SK-N-SH (cell line): ENCODE measurements at regions not wholly inside any gene's neighbourhood (a gene's known extent, or its start where the extent isn't known, plus 50 kb on each side); places are given as distances from the start of the nearest gene placed in this dataset.

Experiments used
- CHD2 ChIP-seq: fragments of 150-350 bp; IDR thresholded peaks from 2 replicates; pipeline ENCODE4 v1.6.1; 2018; ENCODE audit warnings: low read length; ENCODE audit not compliant: partially characterized antibody
- CTCF ChIP-seq: fragments of 200-600 bp; sonication (generic); IDR thresholded peaks from 2 replicates; pipeline ENCODE4 v1.6.1; 2017; ENCODE audit warnings: antibody characterized with exemption, mild to moderate bottlenecking, moderate library complexity
- GABPA ChIP-seq: IDR thresholded peaks from 2 replicates; pipeline ENCODE4 v1.4.0; 2012; ENCODE audit warnings: low read depth, mild to moderate bottlenecking
- MXI1 ChIP-seq: IDR thresholded peaks from 2 replicates; pipeline ENCODE4 v1.6.1; 2012; ENCODE audit warnings: mild to moderate bottlenecking, low read depth, low read length, improper control_type of control experiment
- NRF1 ChIP-seq: IDR thresholded peaks from 2 replicates; pipeline ENCODE4 v1.6.1; 2012; ENCODE audit warnings: low read depth, mild to moderate bottlenecking, low read length
- REST ChIP-seq: IDR thresholded peaks from 2 replicates; pipeline ENCODE4 v1.6.1; 2012; ENCODE audit warnings: mild to moderate bottlenecking, low read depth, low read length, moderate library complexity
- SMC3 ChIP-seq: IDR thresholded peaks from 2 replicates; pipeline ENCODE4 v1.6.1; 2012; ENCODE audit warnings: low read depth, low read length, improper control_type of control experiment

GRCh38 chr5:6808462-6808861 lies 95.2 kb downstream of the TENT4A start:
- no peak for TF ChIP-seq GABPA
- no peak for TF ChIP-seq SMC3
- no peak for TF ChIP-seq REST
- TF ChIP-seq CHD2: no peak
- TF ChIP-seq NRF1: no peak
- no peak for TF ChIP-seq CTCF
- TF ChIP-seq MXI1: no peak
